H1 (cell line): ENCODE measurements at regions not wholly inside any gene's neighbourhood (a gene's known extent, or its start where the extent isn't known, plus 50 kb on each side); places are given as distances from the start of the nearest gene placed in this dataset.

Experiments used
- CTCF ChIA-PET: fragments of 300-600 bp; sonication (Branson Sonifier 250); formaldehyde crosslinking; loops from one replicate; lab custom pipeline; 2021; ENCODE audit not compliant: partially characterized antibody; lab: Charles Lee
- POLR2A ChIA-PET: fragments of 300-600 bp; sonication (Branson Sonifier 250); formaldehyde crosslinking; loops from one replicate; lab custom pipeline; 2021; ENCODE audit warnings: inconsistent platforms; ENCODE audit not compliant: partially characterized antibody; lab: Charles Lee
- DNase-seq, 2 experiments: peaks; one replicate each; pipeline versions ENCODE4 v3.0.0 to v3.0.0-alpha.2; 2010 to 2022; ENCODE audit warnings: low spot score in 2 of 2, low read depth in 1 of 2, mixed read lengths in 1 of 2
- FAIRE-seq: peaks from 2 replicates; lab custom pipeline; 2011; peaks lifted over from hg19 to GRCh38; lab: Jason Lieb, UNC
- H2AFZ ChIP-seq: 2 replicates; pipeline ENCODE4 v1.8.1; 2012; ENCODE audit warnings: low read length, inconsistent platforms
- H2AK5ac ChIP-seq: 2 replicates; pipeline ENCODE4 v1.6.1; 2013; ENCODE audit warnings: low read depth, low read length
- H2BK120ac ChIP-seq: replicated peaks from 2 replicates; pipeline ENCODE3; 2013; ENCODE audit warnings: low read depth, low read length, inconsistent platforms
- H2BK12ac ChIP-seq: 2 replicates; pipeline ENCODE4 v1.6.1; 2013; ENCODE audit warnings: low read depth, low read length
- H2BK15ac ChIP-seq: 2 replicates; pipeline ENCODE4 v1.6.1; 2013; ENCODE audit warnings: low read length
- H2BK20ac ChIP-seq: 2 replicates; pipeline ENCODE4 v1.6.1; 2013; ENCODE audit warnings: low read length
- H2BK5ac ChIP-seq: 2 replicates; pipeline ENCODE4 v1.6.1; 2013; ENCODE audit warnings: low read depth, low read length
- H3K14ac ChIP-seq: 2 replicates; pipeline ENCODE4 v1.6.1; 2013; ENCODE audit warnings: inconsistent platforms; ENCODE audit not compliant: insufficient read length
- H3K18ac ChIP-seq: 2 replicates; pipeline ENCODE4 v1.6.1; 2013; ENCODE audit warnings: low read length; ENCODE audit errors: extremely low read depth
- H3K23ac ChIP-seq: 2 replicates; pipeline ENCODE4 v1.6.1; 2013; ENCODE audit warnings: inconsistent platforms; ENCODE audit not compliant: insufficient read length
- H3K23me2 ChIP-seq: 2 replicates; pipeline ENCODE4 v1.6.1; 2013; ENCODE audit warnings: low read depth, low read length
- H3K27ac ChIP-seq: 2 replicates; pipeline ENCODE4 v1.6.1; 2011; ENCODE audit warnings: low read depth, low read length, inconsistent platforms
- H3K27me3 ChIP-seq, 4 experiments: replicated peaks in 1 of 4; 1 replicate in 1 of 4; 2 replicates in 3 of 4; pipeline versions ENCODE4 v1.6.1 to v1.8.1; 2011 to 2013; ENCODE audit warnings: low read length in 3 of 4, mild to moderate bottlenecking in 3 of 4, inconsistent platforms in 2 of 4, mixed read lengths in 2 of 4, moderate library complexity in 1 of 4; ENCODE audit not compliant: control insufficient read depth in 3 of 4, insufficient read depth in 3 of 4; ENCODE audit errors: extremely low read depth in 1 of 4
- H3K36me3 ChIP-seq, 4 experiments: 2 replicates each; pipeline versions ENCODE4 v1.6.1 to v1.8.1; 2011 to 2013; ENCODE audit warnings: mild to moderate bottlenecking in 4 of 4, low read length in 3 of 4, moderate library complexity in 2 of 4, control low read depth in 1 of 4, inconsistent platforms in 1 of 4; ENCODE audit not compliant: insufficient read depth in 4 of 4, control insufficient read depth in 2 of 4
- H3K4ac ChIP-seq: replicated peaks from 2 replicates; pipeline ENCODE3; 2013; ENCODE audit warnings: low read length, low read depth, mixed read lengths, inconsistent platforms; ENCODE audit not compliant: insufficient read length
- H3K4me1 ChIP-seq, 4 experiments: replicated peaks in 1 of 4; 1 replicate in 1 of 4; 2 replicates in 3 of 4; pipeline versions ENCODE4 v1.6.1 to v1.8.1; 2011 to 2013; ENCODE audit warnings: low read length in 3 of 4, inconsistent platforms in 2 of 4, mixed read lengths in 1 of 4; ENCODE audit not compliant: insufficient read depth in 4 of 4, control insufficient read depth in 3 of 4
- H3K4me2 ChIP-seq, 2 experiments: 2 replicates each; pipeline versions ENCODE4 v1.6.1 to v1.8.1; 2011 to 2013; ENCODE audit warnings: low read depth in 2 of 2, low read length in 2 of 2, control low read depth in 1 of 2, inconsistent platforms in 1 of 2, mild to moderate bottlenecking in 1 of 2; ENCODE audit not compliant: insufficient read depth in 1 of 2
- H3K4me3 ChIP-seq, 4 experiments: fragments of 200-600, 300-600 bp in 1 of 4; sonication (generic), shearing (Covaris generic), sonication (Bioruptor Twin) in 1 of 4; 2 replicates each; pipeline versions ENCODE4 v1.5.1 to v1.8.1; 2011 to 2016; ENCODE audit warnings: low read length in 4 of 4, low read depth in 3 of 4, control low read depth in 2 of 4, inconsistent platforms in 2 of 4, mild to moderate bottlenecking in 2 of 4, mixed read lengths in 1 of 4, moderate library complexity in 1 of 4; ENCODE audit not compliant: insufficient read depth in 2 of 4; ENCODE audit errors: extremely low read depth in 1 of 4
- H3K56ac ChIP-seq: replicated peaks from 2 replicates; pipeline ENCODE3; 2013; ENCODE audit warnings: low read depth, mild to moderate bottlenecking, mixed read lengths, low read length, inconsistent platforms; ENCODE audit not compliant: insufficient read length
- H3K79me1 ChIP-seq: 2 replicates; pipeline ENCODE4 v1.6.1; 2013; ENCODE audit warnings: low read depth, low read length, control low read depth
- H3K79me2 ChIP-seq, 2 experiments: 2 replicates each; pipeline versions ENCODE4 v1.6.1 to v1.8.1; 2012 to 2013; ENCODE audit warnings: low read length in 2 of 2, mild to moderate bottlenecking in 2 of 2, inconsistent platforms in 1 of 2; ENCODE audit not compliant: insufficient read depth in 2 of 2, control insufficient read depth in 1 of 2
- H3K9ac ChIP-seq, 4 experiments: replicated peaks in 1 of 4; 1 replicate in 1 of 4; 2 replicates in 3 of 4; pipeline versions ENCODE4 v1.6.1 to v1.8.1; 2011 to 2013; ENCODE audit warnings: low read depth in 3 of 4, low read length in 3 of 4, control low read depth in 2 of 4, mild to moderate bottlenecking in 2 of 4, moderate library complexity in 2 of 4, inconsistent platforms in 1 of 4; ENCODE audit errors: extremely low read depth in 1 of 4
- H3K9me3 ChIP-seq, 2 experiments: 2 replicates each; pipeline versions ENCODE4 v1.6.1 to v1.8.1; 2012 to 2013; ENCODE audit warnings: mild to moderate bottlenecking in 2 of 2, moderate library complexity in 2 of 2, control low read depth in 1 of 2, inconsistent platforms in 1 of 2, low read depth in 1 of 2, low read length in 1 of 2, mixed read lengths in 1 of 2; ENCODE audit not compliant: insufficient read depth in 2 of 2
- H4K20me1 ChIP-seq, 2 experiments: replicated peaks in 1 of 2; 2 replicates each; pipeline versions ENCODE3 to v1.8.1; 2011 to 2013; ENCODE audit warnings: inconsistent platforms in 2 of 2, low read length in 2 of 2, mild to moderate bottlenecking in 1 of 2; ENCODE audit not compliant: insufficient read depth in 2 of 2, control insufficient read depth in 1 of 2
- H4K5ac ChIP-seq: 2 replicates; pipeline ENCODE4 v1.6.1; 2013; ENCODE audit warnings: low read length, low read depth, mixed read lengths, inconsistent platforms; ENCODE audit not compliant: insufficient read length
- H4K8ac ChIP-seq: 2 replicates; pipeline ENCODE4 v1.8.0; 2013; ENCODE audit warnings: mild to moderate bottlenecking, moderate library complexity, low read length, inconsistent platforms; ENCODE audit not compliant: insufficient read depth; ENCODE audit errors: extremely low read depth
- H4K91ac ChIP-seq: replicated peaks from 2 replicates; pipeline ENCODE3; 2013; ENCODE audit warnings: low read length, mixed read lengths, inconsistent platforms; ENCODE audit not compliant: insufficient read length
- BRCA1 ChIP-seq: IDR thresholded peaks from 2 replicates; pipeline ENCODE4 v1.6.1; 2012; ENCODE audit warnings: low read depth, low read length, improper control_type of control experiment
- CHD2 ChIP-seq: IDR thresholded peaks from 2 replicates; pipeline ENCODE4 v1.6.1; 2012; ENCODE audit warnings: low read length, improper control_type of control experiment
- CREB1 ChIP-seq: IDR thresholded peaks from 2 replicates; pipeline ENCODE4 v1.6.1; 2012; ENCODE audit warnings: inconsistent platforms
- EP300 ChIP-seq, 2 experiments: IDR thresholded peaks; 1 replicate in 1 of 2; 2 replicates in 1 of 2; pipeline ENCODE4 v1.6.1; 2011 to 2012; ENCODE audit warnings: low read depth in 2 of 2, low read length in 2 of 2, mild to moderate bottlenecking in 2 of 2, borderline replicate concordance in 1 of 2, inconsistent platforms in 1 of 2, moderate library complexity in 1 of 2
- HDAC6 ChIP-seq: IDR thresholded peaks from one replicate; pipeline ENCODE4 v1.7.1; 2012; ENCODE audit warnings: low read depth, mild to moderate bottlenecking, inconsistent platforms, low read length, moderate library complexity
- JUND ChIP-seq: IDR thresholded peaks from 2 replicates; pipeline ENCODE4 v1.6.1; 2011; ENCODE audit warnings: mild to moderate bottlenecking, improper control_type of control experiment, low read length
- YY1 ChIP-seq: IDR thresholded peaks from 2 replicates; pipeline ENCODE4 v1.6.1; 2011; ENCODE audit warnings: low read depth, mild to moderate bottlenecking, low read length
- WGBS, 2 experiments: shearing (Covaris generic) in 1 of 2; methylation state at CpG; one replicate each; pipeline versions ENCODE4 v1.1.6 to v1.1.7; 2013 to 2015; ENCODE audit warnings: low lambda C conversion rate in 2 of 2, mixed read lengths in 2 of 2, inconsistent platforms in 1 of 2, low coverage in 1 of 2, missing lambda C conversion rate in 1 of 2; ENCODE audit not compliant: insufficient replicate concordance in 2 of 2, insufficient coverage in 1 of 2, insufficient read length in 1 of 2; ENCODE audit errors: extremely low coverage in 1 of 2, missing lambda C conversion rate in 1 of 2; 5-methylcytosine and 5-hydroxymethylcytosine counted together
- TF ChIP-seq, protein P1 (sequence below), 3 experiments: IDR thresholded peaks; 1 replicate in 2 of 3; 2 replicates in 1 of 3; pipeline versions ENCODE4 v1.5.1 to v1.6.1; 2011; ENCODE audit warnings: low read length in 3 of 3, mild to moderate bottlenecking in 3 of 3, inconsistent platforms in 2 of 3, low read depth in 1 of 3, moderate library complexity in 1 of 3; ENCODE audit not compliant: insufficient read depth in 1 of 3; ENCODE audit errors: control extremely low read depth in 1 of 3
- TF ChIP-seq, protein P2 (sequence below): IDR thresholded peaks from 2 replicates; pipeline ENCODE4 v1.6.1; 2012; ENCODE audit warnings: low read length, inconsistent platforms
- TF ChIP-seq, protein P3 (sequence below): IDR thresholded peaks from 2 replicates; pipeline ENCODE4 v1.6.1; 2012; ENCODE audit warnings: inconsistent platforms

DNA sequence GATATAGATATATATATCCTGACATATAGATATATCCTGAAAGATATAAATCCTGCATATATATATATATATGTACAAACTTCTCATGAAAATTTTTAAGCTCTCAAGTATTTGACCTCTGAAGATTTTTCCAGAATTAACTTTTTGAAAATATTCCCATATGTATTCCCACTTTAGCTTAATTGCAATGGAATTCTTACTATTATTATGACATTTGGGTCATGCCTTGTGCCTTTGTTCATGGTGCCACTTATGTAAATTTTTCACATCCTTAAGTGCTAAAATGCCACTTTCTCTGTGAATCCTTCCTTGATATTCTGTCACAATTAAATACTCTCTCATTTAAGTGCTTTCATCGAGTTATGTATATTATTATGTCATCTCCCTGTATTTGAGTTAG lies 398.2 kb upstream of the SEL1L start:
- Histone ChIP-seq H2BK120ac (no peak overlapping the region), H4K8ac (no peak overlapping the region), H2BK15ac (no peak overlapping the region), H3K79me2 (no peaks in the 10 kb centered on the region), H3K4me1 (no peaks in the 10 kb centered on the region), H2BK12ac (no peak overlapping the region), H4K91ac (no peak overlapping the region), H3K23me2 (no peaks in the 10 kb centered on the region), H3K9ac (no peak overlapping the region), H3K56ac (no peak overlapping the region), H3K36me3 (no peaks in the 10 kb centered on the region), H3K23ac (no peak overlapping the region), H3K79me1 (no peaks in the 10 kb centered on the region), H4K20me1 (no peaks in the 10 kb centered on the region), H2AFZ (no peak overlapping the region), H2BK20ac (no peak overlapping the region), H2AK5ac (no peak overlapping the region), H3K18ac (no peak overlapping the region), H3K4ac (no peak overlapping the region), H3K14ac (no peak overlapping the region), H4K5ac (no peak overlapping the region), H3K4me3 (no peak overlapping the region), H3K27me3 (no peaks in the 10 kb centered on the region), H3K27ac (no peak overlapping the region), H2BK5ac (no peak overlapping the region), H3K4me2 (no peak overlapping the region), H3K9me3 (no peaks in the 10 kb centered on the region)
- WGBS, 2 experiments, result 84% methylated on average over 1 of the region's 1 CpG; no CpG with 5 or more reads in 1 of the 2 experiments
- POLR2A ChIA-PET, result interaction anchor here (1.0 kb wide), 1 partner anchor 9 kb away, joined by 3 read pairs; no protein-coding TSS in a partner anchor
- FAIRE-seq (no peak), DNase-seq (no peak)
- CTCF ChIA-PET, result no interaction called here
- TF ChIP-seq, protein P1, sequence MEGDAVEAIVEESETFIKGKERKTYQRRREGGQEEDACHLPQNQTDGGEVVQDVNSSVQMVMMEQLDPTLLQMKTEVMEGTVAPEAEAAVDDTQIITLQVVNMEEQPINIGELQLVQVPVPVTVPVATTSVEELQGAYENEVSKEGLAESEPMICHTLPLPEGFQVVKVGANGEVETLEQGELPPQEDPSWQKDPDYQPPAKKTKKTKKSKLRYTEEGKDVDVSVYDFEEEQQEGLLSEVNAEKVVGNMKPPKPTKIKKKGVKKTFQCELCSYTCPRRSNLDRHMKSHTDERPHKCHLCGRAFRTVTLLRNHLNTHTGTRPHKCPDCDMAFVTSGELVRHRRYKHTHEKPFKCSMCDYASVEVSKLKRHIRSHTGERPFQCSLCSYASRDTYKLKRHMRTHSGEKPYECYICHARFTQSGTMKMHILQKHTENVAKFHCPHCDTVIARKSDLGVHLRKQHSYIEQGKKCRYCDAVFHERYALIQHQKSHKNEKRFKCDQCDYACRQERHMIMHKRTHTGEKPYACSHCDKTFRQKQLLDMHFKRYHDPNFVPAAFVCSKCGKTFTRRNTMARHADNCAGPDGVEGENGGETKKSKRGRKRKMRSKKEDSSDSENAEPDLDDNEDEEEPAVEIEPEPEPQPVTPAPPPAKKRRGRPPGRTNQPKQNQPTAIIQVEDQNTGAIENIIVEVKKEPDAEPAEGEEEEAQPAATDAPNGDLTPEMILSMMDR (IDR thresholded peaks at IDR 0.05; ENCODE audit: control extremely low read depth in 1 of 3, insufficient read depth in 1 of 3, low read depth in 1 of 3, low read length in 3 of 3), result no peak
- TF ChIP-seq, protein P2, sequence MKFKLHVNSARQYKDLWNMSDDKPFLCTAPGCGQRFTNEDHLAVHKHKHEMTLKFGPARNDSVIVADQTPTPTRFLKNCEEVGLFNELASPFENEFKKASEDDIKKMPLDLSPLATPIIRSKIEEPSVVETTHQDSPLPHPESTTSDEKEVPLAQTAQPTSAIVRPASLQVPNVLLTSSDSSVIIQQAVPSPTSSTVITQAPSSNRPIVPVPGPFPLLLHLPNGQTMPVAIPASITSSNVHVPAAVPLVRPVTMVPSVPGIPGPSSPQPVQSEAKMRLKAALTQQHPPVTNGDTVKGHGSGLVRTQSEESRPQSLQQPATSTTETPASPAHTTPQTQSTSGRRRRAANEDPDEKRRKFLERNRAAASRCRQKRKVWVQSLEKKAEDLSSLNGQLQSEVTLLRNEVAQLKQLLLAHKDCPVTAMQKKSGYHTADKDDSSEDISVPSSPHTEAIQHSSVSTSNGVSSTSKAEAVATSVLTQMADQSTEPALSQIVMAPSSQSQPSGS, result no peak
- TF ChIP-seq BRCA1, result no peak
- no peak for TF ChIP-seq CHD2
- TF ChIP-seq CREB1, result no peak
- no peak for TF ChIP-seq HDAC6
- no peak for TF ChIP-seq YY1
- no peak for TF ChIP-seq JUND
- no peak for TF ChIP-seq EP300 (IDR thresholded peaks at IDR 0.05; ENCODE audit: borderline replicate concordance in 1 of 2, low read depth in 2 of 2, low read length in 2 of 2)
- TF ChIP-seq, protein P3, sequence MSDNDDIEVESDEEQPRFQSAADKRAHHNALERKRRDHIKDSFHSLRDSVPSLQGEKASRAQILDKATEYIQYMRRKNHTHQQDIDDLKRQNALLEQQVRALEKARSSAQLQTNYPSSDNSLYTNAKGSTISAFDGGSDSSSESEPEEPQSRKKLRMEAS, result no peak
